ENCODE measurements at regions not wholly inside any gene's neighbourhood (a gene's known extent, or its start where the extent isn't known, plus 50 kb on each side); places are given as distances from the start of the nearest gene placed in this dataset.

DNA sequence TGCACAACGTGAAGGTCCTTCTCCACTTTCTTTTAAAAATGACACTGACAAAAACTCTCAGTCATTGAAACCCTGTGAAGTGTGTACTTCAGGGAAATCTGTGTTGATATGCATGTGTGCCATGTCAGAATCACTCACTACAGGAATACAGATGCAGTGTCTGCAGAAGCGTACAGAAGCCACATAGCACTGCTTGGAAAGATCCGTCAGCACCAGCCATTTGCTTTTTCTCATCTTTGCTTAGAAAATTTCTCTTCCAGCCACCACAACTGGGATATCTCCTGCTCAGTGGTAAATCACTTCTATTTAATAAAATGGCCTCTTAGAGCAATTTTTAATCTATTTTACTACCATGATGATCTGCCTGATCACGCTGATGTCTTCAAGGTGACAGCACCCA lies 91.3 kb upstream of the ARHGEF26 start:
- WGBS (ENCODE audit: missing lambda C conversion rate) = 29% methylated on average over 4 of the region's 4 CpGs
- no peak for FAIRE-seq
- ChIA-PET POLR2A (no interaction called here), CTCF (no interaction called here)
- no peak overlapping the region for H3K4me3 ChIP-seq
- no peak for ATAC-seq
- no peak for TF ChIP-seq KDM5A (IDR thresholded peaks at IDR 0.05)
- TF ChIP-seq, protein P1, sequence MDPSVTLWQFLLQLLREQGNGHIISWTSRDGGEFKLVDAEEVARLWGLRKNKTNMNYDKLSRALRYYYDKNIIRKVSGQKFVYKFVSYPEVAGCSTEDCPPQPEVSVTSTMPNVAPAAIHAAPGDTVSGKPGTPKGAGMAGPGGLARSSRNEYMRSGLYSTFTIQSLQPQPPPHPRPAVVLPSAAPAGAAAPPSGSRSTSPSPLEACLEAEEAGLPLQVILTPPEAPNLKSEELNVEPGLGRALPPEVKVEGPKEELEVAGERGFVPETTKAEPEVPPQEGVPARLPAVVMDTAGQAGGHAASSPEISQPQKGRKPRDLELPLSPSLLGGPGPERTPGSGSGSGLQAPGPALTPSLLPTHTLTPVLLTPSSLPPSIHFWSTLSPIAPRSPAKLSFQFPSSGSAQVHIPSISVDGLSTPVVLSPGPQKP (IDR thresholded peaks at IDR 0.05; ENCODE audit: low read depth, low read length) = no peak
- no peak for TF ChIP-seq NPAS2 (CRISPR knock-in tag; IDR thresholded peaks at IDR 0.05; ENCODE audit: borderline replicate concordance)
- TF ChIP-seq, protein P2, sequence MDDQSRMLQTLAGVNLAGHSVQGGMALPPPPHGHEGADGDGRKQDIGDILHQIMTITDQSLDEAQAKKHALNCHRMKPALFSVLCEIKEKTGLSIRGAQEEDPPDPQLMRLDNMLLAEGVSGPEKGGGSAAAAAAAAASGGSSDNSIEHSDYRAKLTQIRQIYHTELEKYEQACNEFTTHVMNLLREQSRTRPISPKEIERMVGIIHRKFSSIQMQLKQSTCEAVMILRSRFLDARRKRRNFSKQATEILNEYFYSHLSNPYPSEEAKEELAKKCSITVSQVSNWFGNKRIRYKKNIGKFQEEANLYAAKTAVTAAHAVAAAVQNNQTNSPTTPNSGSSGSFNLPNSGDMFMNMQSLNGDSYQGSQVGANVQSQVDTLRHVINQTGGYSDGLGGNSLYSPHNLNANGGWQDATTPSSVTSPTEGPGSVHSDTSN (IDR thresholded peaks at IDR 0.05) = no peak
- no peak for TF ChIP-seq SMC3 (IDR thresholded peaks at IDR 0.05)
- TF ChIP-seq MYC (IDR thresholded peaks at IDR 0.05; ENCODE audit: borderline replicate concordance, low read length) = no peak
- no peak for TF ChIP-seq EHF (CRISPR knock-in tag; IDR thresholded peaks at IDR 0.05)
- no peak for TF ChIP-seq KDM1A (IDR thresholded peaks at IDR 0.05; ENCODE audit: low read depth)
- TF ChIP-seq ZFP36 (IDR thresholded peaks at IDR 0.05; ENCODE audit: borderline replicate concordance, partially characterized antibody) = no peak
- TF ChIP-seq HEYL (CRISPR knock-in tag; IDR thresholded peaks at IDR 0.05) = no peak
- TF ChIP-seq ZNF302 (CRISPR knock-in tag; IDR thresholded peaks at IDR 0.05) = no peak
- TF ChIP-seq CBX2 (IDR thresholded peaks at IDR 0.05; ENCODE audit: borderline replicate concordance, low read depth) = no peak
- no peak for TF ChIP-seq EHMT2 (IDR thresholded peaks at IDR 0.05; ENCODE audit: low read depth)
- TF ChIP-seq, protein P3, sequence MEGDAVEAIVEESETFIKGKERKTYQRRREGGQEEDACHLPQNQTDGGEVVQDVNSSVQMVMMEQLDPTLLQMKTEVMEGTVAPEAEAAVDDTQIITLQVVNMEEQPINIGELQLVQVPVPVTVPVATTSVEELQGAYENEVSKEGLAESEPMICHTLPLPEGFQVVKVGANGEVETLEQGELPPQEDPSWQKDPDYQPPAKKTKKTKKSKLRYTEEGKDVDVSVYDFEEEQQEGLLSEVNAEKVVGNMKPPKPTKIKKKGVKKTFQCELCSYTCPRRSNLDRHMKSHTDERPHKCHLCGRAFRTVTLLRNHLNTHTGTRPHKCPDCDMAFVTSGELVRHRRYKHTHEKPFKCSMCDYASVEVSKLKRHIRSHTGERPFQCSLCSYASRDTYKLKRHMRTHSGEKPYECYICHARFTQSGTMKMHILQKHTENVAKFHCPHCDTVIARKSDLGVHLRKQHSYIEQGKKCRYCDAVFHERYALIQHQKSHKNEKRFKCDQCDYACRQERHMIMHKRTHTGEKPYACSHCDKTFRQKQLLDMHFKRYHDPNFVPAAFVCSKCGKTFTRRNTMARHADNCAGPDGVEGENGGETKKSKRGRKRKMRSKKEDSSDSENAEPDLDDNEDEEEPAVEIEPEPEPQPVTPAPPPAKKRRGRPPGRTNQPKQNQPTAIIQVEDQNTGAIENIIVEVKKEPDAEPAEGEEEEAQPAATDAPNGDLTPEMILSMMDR (IDR thresholded peaks at IDR 0.05) = no peak
- no peaks in the 10 kb centered on the region for H3K9me3 ChIP-seq
- no peaks in the 10 kb centered on the region for H3K4me1 ChIP-seq
- DNase-seq (ENCODE audit: low read depth in 1 of 2, low spot score in 1 of 2) = no peak
- H3K27ac ChIP-seq = no peak overlapping the region
- H3K4me2 ChIP-seq = no peak overlapping the region

DNA sequence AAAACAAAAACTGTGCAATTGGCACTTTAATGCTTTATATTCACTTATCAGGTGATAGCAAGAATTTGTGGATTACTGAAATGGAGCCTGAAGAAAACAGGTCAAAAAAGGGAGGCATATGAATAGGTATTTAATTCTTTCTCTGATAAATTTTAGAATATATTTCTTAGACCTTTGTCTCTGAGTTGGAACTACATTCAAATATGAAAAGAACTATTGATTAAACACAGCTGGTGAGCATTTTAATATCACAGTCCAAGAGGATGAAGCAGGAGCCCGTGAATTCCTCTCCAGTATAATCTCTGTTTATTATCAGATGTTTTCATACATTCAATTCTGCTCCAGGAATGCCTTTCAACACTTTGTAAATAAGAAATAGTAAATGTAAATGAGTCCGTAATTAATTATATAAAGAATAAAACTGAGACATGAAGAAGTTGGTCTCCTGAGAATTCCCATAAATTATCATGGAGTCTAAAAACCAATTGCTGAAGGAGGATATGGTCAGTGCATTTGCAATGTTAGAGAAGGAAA lies 86.3 kb upstream of the ARHGEF26 start:
- Histone ChIP-seq H3K27ac (no peak overlapping the region), H3K4me1 (no peaks in the 10 kb centered on the region), H3K4me3 (no peak overlapping the region), H3K9me3 (no peaks in the 10 kb centered on the region), H3K4me2 (no peak overlapping the region)
- FAIRE-seq (no peak), ATAC-seq (no peak), DNase-seq (ENCODE audit: low read depth in 1 of 2, low spot score in 1 of 2) (no peak)
- no peak for TF ChIP-seq CBX2 (IDR thresholded peaks at IDR 0.05; ENCODE audit: borderline replicate concordance, low read depth)
- TF ChIP-seq MAFK (IDR thresholded peaks at IDR 0.05; ENCODE audit: partially characterized antibody) = no peak
- no peak for TF ChIP-seq RAD21 (conservative IDR thresholded peaks at IDR 0.05 in 1 of 2, IDR thresholded peaks at IDR 0.05 in 1 of 2)
- TF ChIP-seq KDM1A (IDR thresholded peaks at IDR 0.05; ENCODE audit: low read depth) = no peak
- no peak for TF ChIP-seq EHMT2 (IDR thresholded peaks at IDR 0.05; ENCODE audit: low read depth)
- no peak for TF ChIP-seq RNF2 (IDR thresholded peaks at IDR 0.05; ENCODE audit: borderline replicate concordance, low read depth)
- no peak for TF ChIP-seq RCOR1 (IDR thresholded peaks at IDR 0.05; ENCODE audit: low read depth, low read length)
- no peak for TF ChIP-seq FOSL2 (IDR thresholded peaks at IDR 0.05)
- TF ChIP-seq FOSL2 (CRISPR knock-in tag; IDR thresholded peaks at IDR 0.05) = no peak
- TF ChIP-seq, protein P4, sequence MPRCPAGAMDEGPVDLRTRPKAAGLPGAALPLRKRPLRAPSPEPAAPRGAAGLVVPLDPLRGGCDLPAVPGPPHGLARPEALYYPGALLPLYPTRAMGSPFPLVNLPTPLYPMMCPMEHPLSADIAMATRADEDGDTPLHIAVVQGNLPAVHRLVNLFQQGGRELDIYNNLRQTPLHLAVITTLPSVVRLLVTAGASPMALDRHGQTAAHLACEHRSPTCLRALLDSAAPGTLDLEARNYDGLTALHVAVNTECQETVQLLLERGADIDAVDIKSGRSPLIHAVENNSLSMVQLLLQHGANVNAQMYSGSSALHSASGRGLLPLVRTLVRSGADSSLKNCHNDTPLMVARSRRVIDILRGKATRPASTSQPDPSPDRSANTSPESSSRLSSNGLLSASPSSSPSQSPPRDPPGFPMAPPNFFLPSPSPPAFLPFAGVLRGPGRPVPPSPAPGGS (IDR thresholded peaks at IDR 0.05) = no peak
- no peak for TF ChIP-seq HOXA7 (CRISPR knock-in tag; IDR thresholded peaks at IDR 0.05)
- no peak for TF ChIP-seq CHD4 (IDR thresholded peaks at IDR 0.05; ENCODE audit: borderline replicate concordance)
- no peak for TF ChIP-seq ZSCAN20 (CRISPR knock-in tag; IDR thresholded peaks at IDR 0.05)
- TF ChIP-seq, protein P5, sequence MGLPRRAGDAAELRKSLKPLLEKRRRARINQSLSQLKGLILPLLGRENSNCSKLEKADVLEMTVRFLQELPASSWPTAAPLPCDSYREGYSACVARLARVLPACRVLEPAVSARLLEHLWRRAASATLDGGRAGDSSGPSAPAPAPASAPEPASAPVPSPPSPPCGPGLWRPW (IDR thresholded peaks at IDR 0.05) = no peak
- TF ChIP-seq JUN (IDR thresholded peaks at IDR 0.05) = no peak
- no peak for TF ChIP-seq KDM5A (IDR thresholded peaks at IDR 0.05)
- TF ChIP-seq EHF (CRISPR knock-in tag; IDR thresholded peaks at IDR 0.05) = no peak
- WGBS (ENCODE audit: missing lambda C conversion rate) = 54% methylated on average over 2 of the region's 2 CpGs
- POLR2A ChIA-PET = no interaction called here
- CTCF ChIA-PET = no interaction called here

Measured in A549 (cell line).